GM03348 (cell line): ENCODE measurements at regions not wholly inside any gene's neighbourhood (a gene's known extent, or its start where the extent isn't known, plus 50 kb on each side); places are given as distances from the start of the nearest gene placed in this dataset.
"Not testable (repeated sequence)": the region's sequence is repeated elsewhere in the genome, so short reads cannot be mapped to it uniquely, and the experiment has no call there.

Experiments
- DNase-seq: peaks from one replicate; pipeline ENCODE4 v3.0.0; 2012; ENCODE audit warnings: low spot score

DNA sequence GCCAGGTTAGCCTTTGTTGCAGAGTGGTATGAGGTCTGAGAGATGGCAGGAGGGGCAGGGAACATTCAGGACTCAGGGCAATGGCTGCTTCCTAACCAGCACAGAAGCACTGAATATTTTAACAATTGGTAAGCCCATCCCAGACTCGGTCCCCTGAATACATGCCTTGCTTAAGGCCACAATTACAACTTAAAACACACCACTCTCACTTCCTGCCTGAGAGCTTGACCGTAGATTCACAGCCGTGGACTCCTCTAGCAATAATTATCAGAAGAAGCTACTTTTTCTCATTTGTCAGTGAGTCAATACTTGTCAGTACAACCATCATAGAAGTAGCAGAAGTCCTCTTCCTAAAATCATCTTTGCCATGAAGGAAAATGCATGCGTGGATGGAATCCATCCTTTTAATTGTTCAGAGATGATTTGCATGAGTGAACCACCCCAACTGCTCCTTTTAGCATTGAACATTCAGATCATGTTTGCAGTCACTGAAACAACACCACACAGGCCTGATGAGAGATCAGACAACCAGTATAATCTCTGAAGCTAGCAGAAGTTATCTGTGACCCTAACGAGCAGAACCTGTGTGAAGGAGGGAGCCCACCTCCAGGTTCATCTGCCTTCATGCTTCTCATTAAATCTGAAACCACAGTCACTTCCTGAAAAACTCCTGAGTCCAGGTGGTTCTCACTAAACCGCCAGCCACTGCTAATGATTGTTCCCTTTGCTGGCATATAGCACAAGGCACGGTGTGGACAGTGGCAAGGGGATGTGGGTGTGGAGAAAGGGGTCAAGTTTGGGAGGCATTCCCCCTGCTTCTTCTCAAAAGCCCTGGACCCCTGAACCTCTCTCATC, 333.9 kb upstream of the CNR1 start:
- no peak for DNase-seq

DNA sequence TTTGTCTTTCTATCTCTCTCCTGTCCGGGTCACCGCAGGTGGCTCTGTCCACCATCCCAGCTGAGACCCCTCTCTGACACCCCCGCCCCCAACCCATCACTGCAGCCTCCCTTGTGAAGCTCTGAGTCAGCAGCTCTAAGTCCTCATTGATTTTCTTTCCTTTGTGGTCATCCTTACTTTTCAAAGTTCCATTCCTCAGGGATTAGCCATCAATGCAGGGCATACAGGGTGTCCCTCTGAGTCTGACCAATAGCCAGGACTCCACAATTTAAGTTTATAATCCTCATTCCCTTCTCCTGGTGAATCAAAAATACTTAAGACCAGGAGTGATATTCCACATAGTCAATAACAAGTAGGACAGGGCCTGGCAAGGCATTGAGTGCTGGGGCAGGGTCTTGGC, 333.3 kb upstream of the CNR1 start:
- DNase-seq: no peak

DNA sequence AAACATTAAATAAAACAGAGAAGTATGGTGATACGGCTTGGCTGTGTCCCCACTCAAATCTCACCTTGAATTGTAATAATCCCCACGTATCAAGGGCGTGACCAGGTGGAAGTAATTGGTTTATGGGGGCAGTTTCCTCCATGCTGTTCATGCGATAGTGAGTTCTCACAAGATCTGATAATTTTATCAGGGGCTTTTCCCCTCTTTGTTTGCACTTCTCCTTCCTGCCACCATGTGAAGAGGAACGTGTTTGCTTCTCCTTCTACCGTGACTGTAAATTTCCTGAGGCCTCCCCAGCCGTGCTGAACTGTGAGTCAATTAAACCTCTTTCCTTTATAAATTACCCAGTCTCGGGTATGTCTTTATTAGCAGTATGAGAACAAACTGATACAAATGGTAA, 331.3 kb upstream of the CNR1 start:
- not testable (repeated sequence) for DNase-seq

DNA sequence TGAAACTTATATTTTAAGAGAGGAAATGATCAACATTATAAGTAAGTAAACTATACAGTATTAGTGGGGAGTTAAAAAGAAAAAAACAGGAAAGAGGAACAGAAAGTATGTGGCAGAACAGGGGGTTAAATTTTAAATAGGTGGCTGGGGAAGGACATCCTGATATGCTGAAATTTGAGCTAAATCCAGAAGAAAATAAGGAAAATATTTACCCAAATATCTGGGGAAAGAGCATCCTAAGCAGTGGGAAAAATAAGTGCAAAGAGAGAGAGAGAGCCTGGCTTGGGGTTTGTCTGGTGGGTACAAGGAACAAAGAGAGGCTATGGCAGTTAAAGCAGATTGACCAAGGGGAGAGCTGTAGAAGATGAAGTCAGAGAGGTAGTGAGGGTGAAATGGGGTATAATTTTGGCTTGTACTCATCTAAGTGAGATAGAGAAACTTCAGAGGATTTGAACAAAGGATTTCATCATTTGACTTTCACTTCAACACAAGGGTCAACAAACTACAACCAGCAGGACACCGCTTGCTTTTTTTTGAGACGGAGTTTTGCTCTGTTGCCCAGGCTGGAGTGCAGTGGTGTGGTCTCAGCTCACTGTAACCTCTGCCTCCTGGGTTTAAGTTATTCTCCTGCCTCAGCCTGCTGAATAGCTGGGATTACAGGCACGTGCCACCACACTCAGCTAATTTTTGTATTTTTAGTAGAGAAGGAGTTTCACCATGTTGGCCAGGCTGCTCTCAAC, 328.4 kb upstream of the CNR1 start:
- DNase-seq: no peak

DNA sequence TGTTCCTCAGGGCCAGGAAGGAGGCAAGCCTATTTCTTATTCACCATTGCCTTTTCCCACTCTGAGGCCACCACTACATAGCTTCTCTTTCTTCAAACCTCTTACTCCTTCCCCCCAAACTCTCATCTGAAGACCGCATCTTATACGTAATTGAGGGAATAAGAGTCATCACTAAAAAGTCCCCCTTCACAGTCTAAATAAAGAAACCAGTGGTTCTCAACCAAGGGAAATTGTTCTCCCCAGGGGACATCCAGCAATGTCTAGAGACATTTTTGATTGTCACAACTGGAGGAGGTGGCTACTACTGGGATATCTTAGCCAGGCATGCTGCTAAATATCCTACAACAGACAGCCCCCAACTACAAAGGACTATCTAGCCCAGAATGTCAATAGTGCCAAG, 327.6 kb upstream of the CNR1 start:
- DNase-seq: no peak

DNA sequence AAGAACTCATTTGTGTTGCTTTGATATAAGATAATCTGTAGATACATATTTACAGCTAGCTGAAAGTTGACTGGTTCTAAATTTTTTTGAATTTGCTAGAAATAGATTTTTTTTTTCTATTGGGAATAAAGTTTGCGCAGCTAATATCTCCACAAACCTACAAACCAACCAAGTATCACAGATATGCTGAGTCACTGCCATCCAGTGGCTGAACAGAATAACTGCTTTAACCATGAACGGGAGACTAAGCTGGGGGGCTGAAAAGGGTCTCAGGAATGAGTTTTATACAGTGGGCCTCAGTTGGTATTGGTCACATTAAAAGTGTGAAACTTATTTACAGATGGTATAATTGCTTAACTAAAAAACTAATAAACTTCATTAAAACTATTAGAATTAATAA, 326.7 kb upstream of the CNR1 start:
- peak; percentile 54 for DNase-seq

DNA sequence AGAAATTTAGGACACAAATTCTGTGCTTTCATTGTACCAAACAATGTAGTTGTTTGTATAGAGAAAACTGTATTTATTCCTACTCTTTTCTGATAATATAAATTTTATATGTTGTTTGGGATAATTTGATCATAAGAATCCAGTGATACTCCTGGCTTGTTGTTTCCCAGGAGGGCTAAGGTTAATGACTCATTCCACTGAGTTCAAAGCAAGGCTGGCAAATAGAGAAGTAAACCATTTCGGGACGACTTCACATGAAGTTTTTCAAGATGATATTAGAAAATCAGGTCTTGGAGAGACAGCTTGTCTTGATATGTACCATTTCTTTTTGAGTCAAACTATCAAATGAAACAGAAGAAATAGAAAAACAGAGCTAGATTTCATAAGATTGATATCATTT, 326.1 kb upstream of the CNR1 start:
- DNase-seq: no peak

DNA sequence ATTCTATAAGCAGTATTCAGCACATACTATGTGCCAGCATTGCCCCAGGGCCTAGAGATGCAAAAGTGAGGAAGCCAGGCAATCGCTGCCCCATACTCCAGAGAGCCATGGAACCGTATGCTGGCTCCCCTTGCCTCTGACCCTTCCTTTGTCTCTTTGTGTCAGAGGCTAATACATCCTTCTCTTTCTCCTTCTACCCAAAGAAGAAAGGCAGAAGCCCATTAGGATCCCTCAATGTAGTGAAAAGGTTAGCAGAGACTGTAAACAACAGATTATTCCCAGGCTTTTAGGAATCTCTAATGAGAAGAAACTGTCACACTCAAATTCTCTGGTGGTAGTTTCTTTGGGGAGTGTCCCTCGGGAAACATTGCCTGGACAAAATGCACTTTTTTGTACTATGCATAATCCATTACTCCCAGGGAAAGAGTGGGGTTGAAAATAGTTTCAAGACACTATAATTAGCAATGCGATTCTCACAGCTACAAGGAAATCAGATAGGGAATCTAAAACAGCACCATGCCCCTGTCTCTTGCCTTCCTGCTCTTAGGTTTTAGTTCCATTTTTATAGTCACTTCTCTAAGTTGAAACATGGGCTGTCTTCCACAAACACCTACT, 325.2 kb upstream of the CNR1 start:
- no peak for DNase-seq

DNA sequence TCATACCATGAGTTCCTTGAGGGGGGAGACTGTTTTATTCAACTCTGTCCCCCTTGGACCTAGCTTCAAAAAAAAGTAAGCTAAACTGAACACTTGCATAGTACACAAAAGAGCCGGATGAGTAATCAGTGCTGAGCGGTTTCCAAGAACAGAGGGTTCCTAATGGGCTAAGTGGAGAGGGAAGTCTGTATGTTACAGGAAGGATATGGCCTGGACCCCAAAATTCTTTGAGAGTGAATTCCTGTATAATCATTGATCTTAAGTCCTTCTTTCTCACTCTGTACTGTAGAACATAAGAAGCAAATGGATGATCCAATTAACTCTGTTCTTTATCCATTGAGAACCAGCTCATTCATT, 324.7 kb upstream of the CNR1 start:
- DNase-seq: peak; percentile 8

DNA sequence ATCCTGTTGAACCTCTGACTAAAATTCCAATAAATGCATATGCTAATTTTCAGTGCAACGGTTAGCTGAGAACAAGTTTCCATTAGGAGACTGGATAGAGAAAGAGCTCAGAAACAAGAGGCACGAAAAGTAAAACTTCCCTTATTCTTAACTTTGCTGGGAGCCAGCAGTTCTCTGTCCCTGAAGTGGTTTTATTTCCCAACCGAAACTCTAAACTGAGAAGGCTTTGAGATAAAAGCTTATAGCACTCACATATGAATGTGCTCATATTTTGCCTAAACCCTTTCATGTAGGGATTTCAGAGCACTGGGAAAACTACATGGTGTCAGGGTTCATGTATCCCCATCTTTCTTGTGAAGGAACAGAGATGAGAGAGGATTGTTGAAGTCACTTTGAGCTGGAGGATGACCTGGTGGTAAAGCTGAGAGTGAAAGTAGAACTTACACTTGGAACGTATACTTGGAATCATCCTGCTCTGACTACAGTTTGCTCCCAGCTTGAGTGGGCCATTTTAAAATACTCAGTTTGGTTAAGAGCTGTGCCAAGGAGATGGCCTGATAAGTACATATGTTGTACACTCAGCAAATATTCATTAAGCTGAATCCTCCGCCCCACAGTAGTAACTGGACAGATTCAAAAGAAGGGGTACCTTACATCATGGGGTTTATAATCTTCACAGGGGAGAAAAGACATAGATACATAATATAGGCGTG, 324.2 kb upstream of the CNR1 start:
- DNase-seq: no peak

DNA sequence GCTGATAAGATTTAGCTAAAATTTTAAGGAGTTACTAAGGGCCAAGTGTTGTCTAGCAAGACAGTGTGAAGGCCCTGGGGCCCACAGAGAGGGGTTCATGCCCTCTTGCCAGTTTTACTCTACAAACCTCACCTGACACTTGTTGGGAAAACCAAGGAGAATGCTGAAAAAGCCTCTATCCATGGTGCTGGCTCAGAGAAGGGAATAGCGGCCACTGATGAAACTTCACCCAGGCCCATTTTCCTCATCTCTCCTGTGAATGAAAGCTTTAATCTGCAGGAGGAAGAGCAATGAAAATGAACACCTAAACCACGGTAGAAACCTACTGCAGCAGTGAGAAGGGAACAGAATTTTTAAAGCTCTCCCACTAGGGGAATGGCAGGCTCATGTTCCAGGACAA, 317.3 kb upstream of the CNR1 start:
- DNase-seq: no peak

DNA sequence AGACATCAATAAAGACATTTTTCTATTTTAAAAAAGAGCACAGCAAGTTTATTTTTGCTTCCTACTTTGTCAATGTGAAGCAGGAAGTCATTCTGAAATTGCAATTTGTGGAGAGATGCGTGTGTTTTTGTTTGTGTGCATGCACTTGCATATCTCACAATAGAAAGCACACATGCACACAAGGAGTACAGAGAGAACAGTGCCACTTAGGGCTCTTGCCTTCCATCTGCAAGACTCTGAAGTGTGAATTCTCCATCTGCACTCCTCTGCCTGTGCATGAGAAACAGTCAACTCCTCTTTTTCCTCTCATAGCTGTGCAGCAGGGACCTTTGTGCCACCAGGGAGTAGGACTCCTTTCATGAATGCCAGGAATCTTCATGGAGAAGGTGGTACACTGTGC, 316.3 kb upstream of the CNR1 start:
- no peak for DNase-seq

DNA sequence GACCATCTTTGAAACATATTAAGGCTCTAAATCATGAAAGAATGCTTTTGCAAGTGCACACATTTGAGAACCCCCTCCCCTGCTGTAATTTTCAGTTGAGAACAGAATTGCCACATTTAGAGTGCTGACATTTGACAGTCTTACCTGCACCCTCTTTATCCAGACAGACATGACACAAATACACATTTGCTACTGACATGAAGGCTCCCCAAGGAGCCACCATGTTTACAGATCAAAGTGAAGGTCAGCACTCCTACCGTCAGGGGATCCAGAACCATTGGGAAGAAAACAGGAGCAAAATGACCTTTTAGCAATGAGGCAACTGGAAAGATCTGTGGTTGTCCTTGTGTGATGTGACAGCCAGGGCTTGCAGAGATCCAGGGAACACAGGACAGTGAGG, 315.4 kb upstream of the CNR1 start:
- DNase-seq: no peak

DNA sequence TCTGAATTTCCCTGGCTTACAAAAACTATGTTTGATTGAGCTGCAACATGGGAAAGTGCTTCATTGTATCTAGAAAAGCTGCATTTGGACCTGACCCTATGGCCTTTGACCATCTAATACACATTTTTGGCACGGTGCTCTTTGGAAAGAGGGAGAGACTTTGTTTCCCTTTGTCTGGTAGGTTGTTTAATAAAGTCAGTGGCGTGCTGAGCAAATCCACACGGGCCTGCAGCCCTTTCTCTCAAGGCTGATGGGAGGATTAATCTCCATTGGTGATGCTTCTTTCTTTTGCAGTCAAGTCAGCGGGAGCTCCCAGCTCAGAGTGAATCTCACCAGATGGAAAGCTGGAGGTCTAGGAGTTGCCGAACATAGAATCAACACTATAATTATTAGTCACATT, 314.7 kb upstream of the CNR1 start:
- DNase-seq: no peak

DNA sequence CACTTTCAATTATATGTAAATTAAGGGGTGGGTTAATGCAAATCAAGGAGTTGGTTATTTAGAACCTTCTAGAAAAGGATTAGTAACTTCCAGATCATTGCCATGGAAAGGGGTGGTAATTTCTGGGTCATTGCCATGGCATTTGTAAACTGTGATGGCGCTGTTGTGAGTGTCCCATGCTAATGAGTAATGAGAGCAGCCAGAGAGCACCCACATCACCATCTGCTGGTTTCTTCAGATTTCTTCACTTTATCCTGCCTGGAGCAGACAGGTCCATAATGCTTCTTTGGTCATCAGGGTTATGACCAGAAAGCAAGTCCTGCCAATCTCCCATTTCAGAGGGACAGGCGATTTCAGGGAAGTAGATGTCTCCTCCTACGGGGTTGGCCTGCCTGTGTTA, 311.3 kb upstream of the CNR1 start:
- no peak for DNase-seq

DNA sequence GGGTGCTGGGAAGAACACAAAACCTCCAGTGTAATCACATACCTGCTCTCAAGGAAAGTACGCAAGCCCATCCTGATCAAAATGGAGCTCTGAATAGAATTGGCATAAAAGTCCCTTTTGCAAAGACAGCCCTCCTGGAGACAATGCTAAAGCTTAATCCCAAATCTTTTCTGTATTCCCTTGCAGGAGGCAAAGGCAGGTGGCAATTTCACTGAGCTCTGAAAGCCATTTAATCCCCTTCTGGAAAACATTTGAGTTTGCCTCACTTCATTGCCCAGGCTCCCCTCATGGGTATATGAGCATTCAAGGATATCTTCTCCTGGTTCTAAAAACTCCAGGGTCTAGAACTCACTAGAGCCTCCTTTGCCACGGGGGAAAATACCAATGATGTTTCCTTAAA, 310.2 kb upstream of the CNR1 start:
- DNase-seq: no peak

DNA sequence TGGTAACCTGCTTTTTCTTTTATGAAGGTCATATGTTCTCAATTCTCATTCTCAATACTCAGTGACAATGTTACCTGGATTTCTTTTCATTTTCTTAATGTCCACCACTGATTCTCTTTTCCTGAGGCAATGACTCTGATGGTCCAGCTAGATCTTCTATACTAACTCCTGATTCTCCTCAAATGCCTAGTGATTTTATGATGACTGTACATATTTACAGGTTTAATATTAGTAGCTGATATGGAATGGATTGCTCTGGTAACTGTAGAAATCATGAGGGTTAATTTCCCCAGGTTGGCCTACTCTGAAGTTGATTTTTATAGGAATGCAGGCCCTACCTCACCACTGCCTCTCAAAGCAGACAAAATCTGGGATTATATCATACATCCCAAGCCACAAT, 308.6 kb upstream of the CNR1 start:
- DNase-seq: no peak

DNA sequence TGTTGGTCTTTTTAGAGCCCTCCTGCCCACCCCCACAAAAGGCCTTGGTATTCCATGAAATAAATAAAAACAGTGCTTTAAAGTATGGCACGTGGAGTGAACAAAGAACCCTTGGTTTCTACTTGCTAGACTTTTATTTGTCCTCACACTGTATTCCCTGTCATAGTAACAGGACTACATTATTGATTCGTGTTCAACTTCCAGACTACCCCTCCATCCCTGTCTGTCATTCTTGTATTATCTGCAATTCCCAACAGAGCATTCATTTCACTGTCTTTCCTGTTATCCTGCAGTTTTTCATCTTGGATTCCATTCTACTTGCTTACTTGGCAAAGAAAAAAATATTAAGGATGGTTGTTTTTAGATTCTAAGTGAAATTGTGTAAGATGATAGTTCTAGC, 307.4 kb upstream of the CNR1 start:
- no peak for DNase-seq

DNA sequence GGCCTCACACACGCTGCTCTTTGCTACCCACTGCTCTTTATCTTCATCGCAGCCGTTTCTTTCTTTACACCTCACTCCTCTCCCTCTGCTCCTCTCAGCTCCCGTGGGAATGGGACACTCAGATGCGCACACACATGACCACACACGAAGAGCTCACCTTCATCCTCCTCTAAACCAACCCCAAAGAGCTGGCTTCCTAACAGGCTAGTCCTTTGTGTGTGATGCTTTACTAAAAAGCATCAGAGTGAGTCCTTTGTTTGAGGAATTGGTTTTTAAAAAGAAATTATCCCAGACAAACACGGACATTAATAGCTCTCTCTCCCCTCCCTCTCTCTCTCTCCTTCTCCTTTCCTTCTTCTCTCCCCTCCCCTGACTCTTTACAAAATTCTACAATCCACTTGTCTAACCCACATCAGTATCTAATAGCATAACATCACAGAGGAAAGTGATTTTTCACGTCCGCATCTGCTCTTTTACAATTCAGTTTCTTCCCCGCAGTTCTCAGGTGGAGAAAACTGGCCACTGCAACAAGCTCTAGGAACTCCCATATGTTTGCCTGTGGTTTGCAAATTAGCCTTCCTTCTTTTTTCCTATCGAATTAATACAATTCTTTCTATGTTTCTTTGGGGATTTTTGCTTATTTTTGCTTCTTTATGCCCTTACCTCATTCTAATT, 306.8 kb upstream of the CNR1 start:
- DNase-seq: no peak

DNA sequence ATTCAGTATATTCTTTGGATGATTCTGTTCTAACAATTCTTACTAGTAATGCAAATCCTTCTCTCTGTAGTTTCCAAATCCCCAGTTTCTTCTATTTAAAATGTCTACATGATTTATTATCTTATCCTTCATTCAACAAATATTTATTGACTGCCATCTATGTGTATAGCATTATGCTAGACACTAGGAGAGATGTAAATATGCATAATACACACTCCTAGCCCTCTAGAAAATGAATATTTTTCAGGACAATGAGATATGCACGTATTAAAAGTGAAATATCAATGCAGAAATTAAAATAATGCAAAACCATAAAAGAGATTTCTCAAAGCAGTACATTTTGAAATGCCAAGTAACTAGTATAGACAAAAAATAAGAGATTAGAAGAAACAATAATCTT, 293.5 kb upstream of the CNR1 start:
- DNase-seq: no peak

DNA sequence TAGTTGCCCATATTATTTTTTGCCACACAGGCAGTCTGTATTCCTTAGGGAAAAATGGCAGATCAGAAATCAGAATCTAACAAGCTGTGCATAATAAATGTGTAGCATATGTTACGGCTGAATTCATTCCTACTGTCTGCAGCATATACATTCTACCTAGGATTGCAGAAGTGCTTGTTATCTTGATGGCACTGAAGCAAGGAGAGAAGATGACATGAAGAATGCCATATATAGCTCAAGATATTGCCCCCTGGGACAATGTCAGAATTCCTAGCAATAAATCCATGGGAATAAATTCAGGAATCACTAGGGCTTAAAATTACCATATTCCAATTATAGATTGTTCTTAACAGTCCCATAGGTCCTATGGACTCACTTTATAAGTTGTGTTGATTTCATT, 293.0 kb upstream of the CNR1 start:
- no peak for DNase-seq

DNA sequence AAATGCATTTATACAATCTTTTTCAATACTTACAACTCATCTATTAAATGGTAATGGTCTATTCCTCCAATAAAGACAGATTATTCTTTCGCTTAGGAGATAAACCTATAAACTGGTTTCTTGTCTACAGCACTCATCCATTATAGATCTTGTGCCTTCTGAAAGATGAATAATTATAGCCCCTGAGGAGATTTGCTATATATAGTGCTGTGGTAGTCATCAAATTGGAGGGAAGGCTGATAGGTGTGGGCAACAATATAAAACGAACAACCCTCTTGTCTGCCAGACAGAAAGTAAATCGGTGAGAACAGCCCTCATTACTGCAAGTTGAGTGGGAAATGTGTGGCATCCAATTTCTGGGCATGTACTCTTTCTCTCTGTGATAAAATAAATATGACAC, 292.5 kb upstream of the CNR1 start:
- no peak for DNase-seq
